GM12892 (cell line): ENCODE measurements at regions not wholly inside any gene's neighbourhood (a gene's known extent, or its start where the extent isn't known, plus 50 kb on each side); places are given as distances from the start of the nearest gene placed in this dataset.

Source experiments
- DNase-seq: peaks from one replicate; pipeline ENCODE4 v3.0.0; 2011; ENCODE audit not compliant: insufficient read length
- FAIRE-seq: peaks from 2 replicates; lab custom pipeline; 2011; peaks lifted over from hg19 to GRCh38; lab: Jason Lieb, UNC
- POLR2A ChIP-seq: IDR thresholded peaks from 2 replicates; pipeline ENCODE4 v1.6.1; 2011; ENCODE audit warnings: low read depth, low read length, control low read depth
- POLR2AphosphoS5 ChIP-seq: IDR thresholded peaks from 2 replicates; pipeline ENCODE4 v1.6.1; 2011; ENCODE audit warnings: low read depth, low read length, control low read depth
- TAF1 ChIP-seq: IDR thresholded peaks from 2 replicates; pipeline ENCODE4 v1.6.1; 2011; ENCODE audit warnings: low read depth, mild to moderate bottlenecking, control low read depth, low read length, borderline replicate concordance

- TF ChIP-seq POLR2AphosphoS5, result no peak
- TF ChIP-seq POLR2A, result no peak
- no peak for TF ChIP-seq TAF1
- FAIRE-seq (no peak), DNase-seq (no peak)
Measured at GRCh38 chr5:30957591-30957990, 235.9 kb upstream of the CDH6 start.

- FAIRE-seq, result no peak
- TF ChIP-seq TAF1 (no peak), POLR2A (no peak), POLR2AphosphoS5 (no peak)
- DNase-seq, result no peak
Measured at GRCh38 chr5:30956251-30956650, 237.2 kb upstream of the CDH6 start.

GRCh38 chr5:30937070-30937469, 256.4 kb upstream of the CDH6 start:
- DNase-seq (no peak), FAIRE-seq (no peak)

GRCh38 chr5:30933599-30933998, 259.9 kb upstream of the CDH6 start:
- TF ChIP-seq POLR2AphosphoS5, result no peak
- TF ChIP-seq POLR2A, result no peak
- no peak for TF ChIP-seq TAF1
- no peak for DNase-seq
- no peak for FAIRE-seq

More at GRCh38 chr5:30937070-30937469, 256.4 kb upstream of the CDH6 start:
- TF ChIP-seq POLR2AphosphoS5 (no peak), TAF1 (no peak)

- TF ChIP-seq POLR2AphosphoS5, result no peak
- no peak for TF ChIP-seq POLR2A
- no peak for TF ChIP-seq TAF1
- no peak for DNase-seq
- FAIRE-seq, result no peak
Measured at GRCh38 chr5:30932273-30933017, 261.0 kb upstream of the CDH6 start.

- DNase-seq (no peak), FAIRE-seq (no peak)
- TF ChIP-seq TAF1 (no peak), POLR2A (no peak), POLR2AphosphoS5 (no peak)
Measured at GRCh38 chr5:30930736-30931135, 262.8 kb upstream of the CDH6 start.

- no peak for FAIRE-seq
- no peak for DNase-seq
- TF ChIP-seq TAF1, result no peak
- TF ChIP-seq POLR2AphosphoS5, result no peak
- TF ChIP-seq POLR2A, result no peak
Measured at GRCh38 chr5:30928956-30929355, 264.5 kb upstream of the CDH6 start.

GRCh38 chr5:30926218-30926617, 267.3 kb upstream of the CDH6 start:
- FAIRE-seq (no peak), DNase-seq (no peak)
- no peak for TF ChIP-seq TAF1
- TF ChIP-seq POLR2A, result no peak
- no peak for TF ChIP-seq POLR2AphosphoS5

- FAIRE-seq, result no peak
- no peak for TF ChIP-seq POLR2A
- TF ChIP-seq POLR2AphosphoS5, result no peak
- no peak for TF ChIP-seq TAF1
- DNase-seq, result no peak
Measured at GRCh38 chr5:30921388-30921787, 272.1 kb upstream of the CDH6 start.

GRCh38 chr5:30918171-30918570, 275.3 kb upstream of the CDH6 start:
- no peak for DNase-seq
- no peak for TF ChIP-seq POLR2A
- no peak for TF ChIP-seq POLR2AphosphoS5
- TF ChIP-seq TAF1, result no peak
- FAIRE-seq, result no peak

GRCh38 chr5:30908356-30908755, 285.1 kb upstream of the CDH6 start:
- no peak for TF ChIP-seq TAF1
- no peak for TF ChIP-seq POLR2AphosphoS5
- TF ChIP-seq POLR2A, result no peak
- DNase-seq (no peak), FAIRE-seq (no peak)

GRCh38 chr5:30900367-30900766, 293.1 kb upstream of the CDH6 start:
- no peak for FAIRE-seq
- no peak for TF ChIP-seq POLR2A
- DNase-seq, result no peak
